Body of pancreas (tissue), 4 donors: ENCODE measurements at regions not wholly inside any gene's neighbourhood (a gene's known extent, or its start where the extent isn't known, plus 50 kb on each side); places are given as distances from the start of the nearest gene placed in this dataset.

Experiments
- POLR2A ChIP-seq, 3 donors: fragments of 450-650 bp; IDR thresholded peaks; one replicate each; pipeline ENCODE4 v1.6.1; 2016; ENCODE audit warnings: antibody characterized with exemption in 3 of 3, mild to moderate bottlenecking in 2 of 3
- TF ChIP-seq, protein P1 (sequence below), 7 experiments: fragments of 450-650 bp in 4 of 7; fragments of 200-600 bp in 3 of 7; sonication (generic) in 3 of 7; IDR thresholded peaks; one replicate each; pipeline ENCODE4 v1.5.1; 2016 to 2019; ENCODE audit warnings: antibody characterized with exemption in 7 of 7

DNA sequence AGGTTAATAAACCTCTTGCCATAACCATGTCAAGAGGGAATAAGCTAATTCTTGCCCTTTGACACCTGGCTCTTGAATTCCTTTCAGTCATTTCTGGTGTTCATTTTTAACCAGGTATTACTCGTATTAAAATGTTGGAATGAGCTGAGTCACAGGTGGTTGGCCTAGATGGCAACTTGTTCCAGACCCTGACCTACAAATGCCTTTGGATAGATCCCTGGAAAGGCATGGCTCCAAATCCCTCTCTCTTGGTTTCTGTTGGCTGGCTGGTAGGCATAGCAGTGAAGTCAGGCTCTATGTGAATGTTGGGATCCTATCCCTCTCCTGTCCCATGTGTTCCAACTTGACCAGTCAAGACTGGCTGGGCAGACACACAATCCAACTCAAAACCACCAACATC, 277.1 kb upstream of the PROK2 start:
- TF ChIP-seq, protein P1, sequence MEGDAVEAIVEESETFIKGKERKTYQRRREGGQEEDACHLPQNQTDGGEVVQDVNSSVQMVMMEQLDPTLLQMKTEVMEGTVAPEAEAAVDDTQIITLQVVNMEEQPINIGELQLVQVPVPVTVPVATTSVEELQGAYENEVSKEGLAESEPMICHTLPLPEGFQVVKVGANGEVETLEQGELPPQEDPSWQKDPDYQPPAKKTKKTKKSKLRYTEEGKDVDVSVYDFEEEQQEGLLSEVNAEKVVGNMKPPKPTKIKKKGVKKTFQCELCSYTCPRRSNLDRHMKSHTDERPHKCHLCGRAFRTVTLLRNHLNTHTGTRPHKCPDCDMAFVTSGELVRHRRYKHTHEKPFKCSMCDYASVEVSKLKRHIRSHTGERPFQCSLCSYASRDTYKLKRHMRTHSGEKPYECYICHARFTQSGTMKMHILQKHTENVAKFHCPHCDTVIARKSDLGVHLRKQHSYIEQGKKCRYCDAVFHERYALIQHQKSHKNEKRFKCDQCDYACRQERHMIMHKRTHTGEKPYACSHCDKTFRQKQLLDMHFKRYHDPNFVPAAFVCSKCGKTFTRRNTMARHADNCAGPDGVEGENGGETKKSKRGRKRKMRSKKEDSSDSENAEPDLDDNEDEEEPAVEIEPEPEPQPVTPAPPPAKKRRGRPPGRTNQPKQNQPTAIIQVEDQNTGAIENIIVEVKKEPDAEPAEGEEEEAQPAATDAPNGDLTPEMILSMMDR (IDR thresholded peaks at IDR 0.05): no peak
- no peak for TF ChIP-seq POLR2A (IDR thresholded peaks at IDR 0.05)
